GM21360 (cell line): ENCODE measurements at regions not wholly inside any gene's neighbourhood (a gene's known extent, or its start where the extent isn't known, plus 50 kb on each side); places are given as distances from the start of the nearest gene placed in this dataset.

ENCODE experiments used
- ATAC-seq: cut with Tn5 transposase; IDR thresholded peaks from one replicate; pipeline ENCODE4 v1.9.1; 2021; ENCODE audit warnings: mild to moderate bottlenecking, moderate library complexity; ENCODE audit not compliant: unreplicated experiment

DNA sequence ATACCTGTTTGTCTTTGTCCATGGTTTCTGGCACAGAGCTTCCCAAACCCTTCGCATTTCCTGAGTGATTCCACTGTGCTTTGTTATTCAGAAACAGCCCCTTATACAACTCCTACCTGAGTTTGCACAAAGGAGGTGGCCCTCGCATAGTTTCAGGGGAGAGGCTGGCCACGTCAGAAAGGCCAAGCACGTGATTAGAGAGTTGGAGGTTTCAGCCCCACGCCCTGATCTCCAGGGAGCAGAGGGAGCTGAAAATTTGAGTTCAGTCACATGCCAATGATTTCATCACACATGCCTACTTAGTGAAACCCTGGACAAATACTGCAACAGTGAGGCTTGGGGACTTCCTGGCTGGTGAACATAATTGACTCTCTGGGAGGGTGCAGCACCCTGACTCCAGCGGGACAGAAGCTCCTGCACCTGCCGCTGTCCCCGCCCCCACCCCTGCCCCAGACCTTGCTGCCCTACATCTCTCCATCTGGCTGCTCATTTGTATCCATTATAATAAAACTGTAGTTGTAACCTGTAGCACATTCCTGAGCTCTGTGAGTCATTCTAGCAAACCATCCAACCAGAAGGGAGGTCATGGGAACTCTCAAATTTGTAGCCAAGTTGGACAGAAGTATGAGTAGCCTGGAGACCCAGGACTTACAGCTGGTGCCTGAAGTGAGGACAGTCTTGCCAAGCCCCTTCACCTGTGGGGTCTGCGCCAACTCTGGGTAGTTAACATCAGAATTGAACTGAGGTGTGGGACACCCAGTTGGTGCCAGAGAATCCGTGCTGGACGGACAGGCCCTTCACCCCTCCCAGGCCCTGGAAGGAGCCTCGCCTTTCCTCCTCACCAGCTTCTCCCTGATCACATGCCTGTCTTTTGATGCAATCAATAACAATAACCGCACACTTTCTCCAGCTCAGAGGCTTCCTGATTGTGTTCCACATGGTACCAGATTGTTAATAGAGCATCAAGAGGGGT lies 224.3 kb downstream of the ANAPC1 start:
- no peak for ATAC-seq

DNA sequence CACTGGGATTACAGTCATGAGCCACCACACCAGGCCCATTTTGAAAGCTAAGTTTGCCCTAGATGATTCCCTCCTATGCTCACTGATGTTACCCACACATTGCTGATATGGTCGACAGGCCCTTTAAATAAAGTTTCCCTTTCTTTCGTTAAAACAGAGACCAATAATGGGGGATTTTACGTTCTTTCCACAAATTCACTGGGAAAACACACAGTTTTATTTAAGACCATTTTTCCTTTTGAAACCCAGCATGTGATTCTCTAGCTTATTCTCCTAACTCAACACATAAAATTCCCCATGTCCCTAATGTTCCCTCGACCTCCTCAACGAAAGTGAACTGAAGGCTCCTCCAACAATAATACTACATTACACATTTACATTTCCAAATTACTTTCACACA lies 223.2 kb downstream of the ANAPC1 start:
- ATAC-seq, result no peak

- no peak for ATAC-seq
These were observed 222.6 kb downstream of the ANAPC1 start for GRCh38 chr2:111661286-111661940.

DNA sequence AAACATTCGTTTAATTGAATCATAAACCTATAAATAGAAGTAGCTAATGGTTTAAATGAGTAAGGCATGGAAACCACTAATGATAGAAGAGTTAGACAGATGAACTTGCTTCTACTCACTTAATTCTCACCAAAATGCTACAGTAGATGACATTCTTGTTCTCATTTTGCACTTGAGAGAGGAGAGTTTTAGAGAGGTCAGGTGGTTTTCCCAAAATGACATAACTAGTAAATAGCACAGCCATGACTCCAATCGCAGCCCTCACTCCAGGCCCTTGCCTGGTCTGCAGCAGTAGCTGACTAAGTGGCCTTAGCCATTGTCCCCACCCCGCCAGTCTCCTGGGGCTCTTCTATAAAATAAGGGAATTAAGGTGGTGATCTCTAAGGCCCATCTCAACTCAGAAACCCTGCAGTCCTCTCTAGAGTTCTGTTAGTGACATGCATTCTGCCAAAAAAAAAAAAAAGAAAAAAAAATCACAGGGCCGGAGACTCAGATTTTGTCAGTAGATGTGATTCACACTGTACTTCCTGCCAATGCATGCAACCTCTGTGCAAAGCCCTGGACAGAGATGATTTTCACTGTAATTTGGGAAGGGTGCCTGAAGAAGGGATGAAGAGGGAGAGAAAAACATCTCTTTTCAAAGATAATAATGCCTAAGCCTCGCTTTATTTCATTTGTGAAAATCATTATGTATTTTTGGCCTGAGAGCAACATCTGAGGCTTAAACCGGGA lies 221.8 kb downstream of the ANAPC1 start:
- no peak for ATAC-seq

GRCh38 chr2:111662771-111663470 lies 221.1 kb downstream of the ANAPC1 start:
- peak; percentile 63 for ATAC-seq

DNA sequence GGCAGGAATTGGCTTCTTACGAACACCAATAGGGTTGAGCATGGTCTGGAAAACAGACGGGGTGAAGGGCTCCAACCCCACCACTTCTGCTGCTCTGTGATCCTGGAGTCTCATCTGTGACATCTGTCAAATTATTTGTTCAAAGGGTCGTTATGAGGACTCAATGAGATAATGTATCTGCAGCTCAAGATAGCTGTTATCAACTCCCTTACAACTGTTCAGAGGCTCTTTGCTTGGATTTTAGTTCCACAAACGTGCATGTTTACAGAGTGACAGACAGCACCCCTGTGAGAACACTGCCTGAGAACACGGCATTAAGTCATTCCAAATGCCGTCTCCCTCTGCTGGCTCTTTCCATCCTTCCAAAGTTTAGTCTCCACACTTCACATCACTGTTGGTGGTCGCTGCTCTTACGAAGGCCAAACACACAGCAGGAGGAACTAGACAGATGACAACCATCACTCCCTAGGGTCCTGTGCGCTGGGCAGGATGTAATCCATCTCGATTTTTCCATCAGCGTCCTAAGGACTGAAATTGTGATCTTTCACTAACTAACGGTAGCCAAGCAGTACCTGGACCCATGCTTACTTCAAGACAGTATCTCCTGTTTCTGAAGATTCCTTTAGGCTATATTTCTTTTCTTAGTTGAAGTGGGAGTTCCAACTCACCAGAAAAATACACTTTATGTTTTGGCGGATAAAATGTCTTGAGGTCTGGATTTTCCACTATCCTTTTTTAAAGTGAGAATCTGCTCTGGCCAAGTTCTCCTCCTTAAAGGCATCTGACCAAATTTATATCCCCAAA lies 220.3 kb downstream of the ANAPC1 start:
- no peak for ATAC-seq

DNA sequence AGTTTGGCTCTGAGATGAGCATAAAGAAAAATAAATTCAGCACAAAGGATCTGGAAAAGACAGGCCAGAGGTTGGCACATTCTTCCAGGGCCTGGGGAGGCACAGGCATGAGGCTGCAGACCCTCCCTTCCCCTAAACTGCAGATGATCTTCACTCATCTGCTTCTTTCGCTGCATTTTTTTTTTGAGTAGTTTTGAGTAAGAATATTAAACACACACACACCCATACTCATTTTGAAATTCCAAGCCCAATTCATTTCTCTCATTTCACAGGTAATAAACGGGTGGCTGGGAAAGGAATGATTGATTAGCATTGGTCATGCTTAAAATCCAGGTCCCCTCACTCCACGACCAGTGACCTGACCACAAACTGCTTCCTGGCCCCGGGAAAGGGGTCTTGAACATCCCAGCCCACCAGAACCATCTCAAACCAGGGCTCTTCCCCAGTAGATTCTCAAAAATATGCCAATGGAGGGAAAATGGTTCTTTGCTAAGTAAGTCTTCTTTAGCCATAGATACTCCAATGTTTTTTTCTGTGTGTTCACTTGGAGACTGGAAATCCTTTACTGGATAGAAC lies 219.6 kb downstream of the ANAPC1 start:
- no peak for ATAC-seq

DNA sequence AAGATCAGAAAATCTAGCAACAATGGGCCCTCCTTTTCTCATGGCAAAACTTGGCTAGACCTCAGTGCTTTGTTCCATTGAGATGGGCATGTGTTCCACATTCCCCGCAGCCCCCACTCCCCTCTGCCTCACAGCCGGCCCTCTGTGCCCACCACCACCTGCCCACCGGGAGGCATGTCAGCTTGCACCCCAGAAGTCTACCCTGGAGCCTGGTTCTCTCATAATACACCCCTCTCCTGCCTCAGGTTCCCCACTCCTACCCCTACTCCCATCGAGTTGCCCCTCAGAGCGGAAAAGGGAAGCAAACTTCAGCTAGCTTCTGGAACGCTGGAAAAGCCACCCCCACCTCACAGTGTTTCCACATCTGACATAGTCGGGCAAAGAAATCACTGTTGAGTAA lies 219.0 kb downstream of the ANAPC1 start:
- no peak for ATAC-seq

GRCh38 chr2:111665551-111666116 lies 218.4 kb downstream of the ANAPC1 start:
- no peak for ATAC-seq

- ATAC-seq, result no peak
These were observed 217.8 kb downstream of the ANAPC1 start for GRCh38 chr2:111666160-111666559.

DNA sequence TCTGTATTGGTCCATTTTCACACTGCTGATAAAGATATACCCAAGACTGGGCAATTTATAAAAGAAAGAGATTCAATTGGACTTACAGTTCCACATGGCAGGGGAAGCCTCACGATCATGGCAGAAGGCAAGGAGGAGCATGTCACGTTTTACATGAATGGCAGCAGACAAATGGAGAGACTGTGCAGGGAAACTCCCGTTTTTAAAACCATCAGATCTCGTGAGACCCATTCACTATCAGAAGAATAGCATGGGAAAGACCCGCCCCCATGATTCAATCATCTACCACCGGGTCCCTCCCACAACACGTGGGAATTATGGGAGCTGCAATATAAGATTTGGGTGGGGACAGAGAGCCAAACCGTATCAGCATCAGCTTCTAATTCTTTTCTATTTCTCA lies 217.0 kb downstream of the ANAPC1 start:
- no peak for ATAC-seq

- no peak for ATAC-seq
These were observed 216.3 kb downstream of the ANAPC1 start for GRCh38 chr2:111667542-111668273.

- no peak for ATAC-seq
These were observed 215.7 kb downstream of the ANAPC1 start for GRCh38 chr2:111668274-111668616.

GRCh38 chr2:111668741-111669140 lies 215.3 kb downstream of the ANAPC1 start:
- ATAC-seq, result no peak

DNA sequence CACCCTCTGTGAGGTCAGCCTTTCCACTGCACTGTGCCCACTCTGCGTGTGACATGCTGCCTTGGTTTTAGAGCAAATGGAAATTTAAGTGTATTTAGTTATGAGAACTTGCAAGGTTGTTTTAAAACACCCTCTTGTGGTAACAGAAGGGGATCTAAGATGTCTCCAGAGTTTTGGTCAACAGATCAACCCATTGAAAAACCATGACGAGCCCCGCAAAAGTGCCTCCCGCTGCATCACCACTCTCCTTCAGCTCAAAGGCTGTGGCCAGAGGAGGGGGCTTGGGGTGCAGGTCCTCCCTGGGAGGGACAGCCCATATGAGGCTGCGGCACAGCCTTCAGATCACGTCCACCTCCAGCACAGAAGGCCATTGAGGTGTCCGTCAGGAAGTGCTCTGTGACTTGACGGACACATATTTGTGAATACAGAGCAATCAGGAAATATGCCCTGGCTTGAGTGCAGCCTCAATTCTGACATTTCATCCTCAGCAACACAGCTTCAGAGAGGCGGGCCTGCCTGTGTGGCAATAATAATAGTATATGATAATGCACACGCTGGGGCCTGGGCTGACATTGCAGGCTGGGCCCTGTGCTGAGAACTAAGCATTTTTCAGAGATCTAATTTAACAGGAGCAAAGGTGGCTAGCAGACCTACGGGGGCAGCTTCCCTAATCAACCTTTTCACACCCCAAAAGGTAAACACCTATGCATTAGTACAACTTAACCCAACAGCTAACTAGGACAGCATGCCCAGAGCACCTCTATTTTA lies 213.9 kb downstream of the ANAPC1 start:
- ATAC-seq, result no peak

GRCh38 chr2:111670776-111671175 lies 213.2 kb downstream of the ANAPC1 start:
- no peak for ATAC-seq

- no peak for ATAC-seq
These were observed 212.4 kb downstream of the ANAPC1 start for GRCh38 chr2:111671426-111672150.
